Activated CD4-positive, alpha-beta T cell treated with anti-CD3 and anti-CD28 coated beads, Interleukin-2, amount 10 ng/mL, durations not matched to agents 24 days and 14 days (primary cell): ENCODE measurements at regions not wholly inside any gene's neighbourhood (a gene's known extent, or its start where the extent isn't known, plus 50 kb on each side); places are given as distances from the start of the nearest gene placed in this dataset.

ENCODE experiments used
- DNase-seq: peaks from one replicate; pipeline ENCODE4 v3.0.0; 2022
- H3K27ac Mint-ChIP-seq: one replicate; pipeline ENCODE4 v1.8.0; 2022; ENCODE audit warnings: mild to moderate bottlenecking, mixed read lengths
- H3K27me3 Mint-ChIP-seq: one replicate; pipeline ENCODE4 v1.8.0; 2022; ENCODE audit warnings: mixed read lengths
- H3K36me3 Mint-ChIP-seq: one replicate; pipeline ENCODE4 v1.8.0; 2022; ENCODE audit warnings: low read depth, mild to moderate bottlenecking, mixed read lengths
- H3K4me1 Mint-ChIP-seq: one replicate; pipeline ENCODE4 v1.8.0; 2021; ENCODE audit warnings: mixed read lengths
- H3K4me3 Mint-ChIP-seq: one replicate; pipeline ENCODE4 v1.8.0; 2022; ENCODE audit warnings: mild to moderate bottlenecking, moderate library complexity, mixed read lengths
- H3K9me3 Mint-ChIP-seq: one replicate; pipeline ENCODE4 v1.8.0; 2021; ENCODE audit warnings: mixed read lengths
- intact Hi-C: fragments of 100-400 bp; cut with micrococcal nuclease; formaldehyde crosslinking; loops from one replicate; pipeline ENCODE4 v1.15.1; 2023

DNA sequence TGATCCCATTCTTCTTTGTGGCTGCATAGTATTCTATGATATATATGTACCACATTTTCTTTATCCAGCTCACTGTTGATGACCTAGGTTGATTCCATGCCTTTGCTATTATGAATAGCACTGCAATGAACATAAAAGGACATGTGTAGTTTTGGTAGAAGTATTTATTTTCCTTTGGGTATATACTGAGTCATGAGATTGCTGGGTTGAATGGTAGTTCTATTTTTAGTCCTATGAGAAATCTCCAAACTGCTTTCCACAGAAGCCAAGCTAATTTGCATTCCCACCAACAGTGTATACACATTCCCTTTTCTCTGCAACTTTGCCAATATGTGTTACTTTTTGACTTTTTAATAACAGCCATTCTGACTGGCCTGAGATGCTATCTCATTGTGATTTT, 278.3 kb downstream of the PCDH18 start:
- DNase-seq: no peak
- Mint-ChIP-seq H3K4me3 (no peak overlapping the region), H3K36me3 (no peaks in the 10 kb centered on the region), H3K27ac (no peak overlapping the region), H3K4me1 (no peaks in the 10 kb centered on the region), H3K27me3 (no peaks in the 10 kb centered on the region), H3K9me3 (no peaks in the 10 kb centered on the region)
- intact Hi-C loops: no loop called here

DNA sequence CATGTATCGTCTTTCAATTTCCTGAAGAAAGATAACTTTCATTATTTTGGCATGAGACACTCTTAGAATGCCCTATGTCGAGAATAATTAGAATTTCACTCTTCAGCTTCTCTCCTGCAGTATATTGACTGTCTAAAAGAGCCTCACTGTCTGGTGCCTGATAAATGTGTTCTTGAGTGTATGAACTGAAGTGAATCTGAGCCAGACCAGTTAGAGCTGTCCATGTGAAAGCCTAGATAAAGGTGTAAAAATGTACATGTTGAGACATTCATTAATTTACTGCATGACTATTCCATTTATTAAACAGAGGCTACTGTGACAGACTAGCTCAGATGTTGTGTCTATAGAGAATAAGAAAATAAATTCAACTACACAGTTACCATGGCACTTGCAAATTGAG, 283.2 kb downstream of the PCDH18 start:
- no peaks in the 10 kb centered on the region for H3K27me3 Mint-ChIP-seq
- H3K9me3 Mint-ChIP-seq: no peaks in the 10 kb centered on the region
- no peak overlapping the region for H3K27ac Mint-ChIP-seq
- no peaks in the 10 kb centered on the region for H3K36me3 Mint-ChIP-seq
- intact Hi-C loops: no loop called here
- DNase-seq: no peak
- H3K4me3 Mint-ChIP-seq: no peak overlapping the region
- no peaks in the 10 kb centered on the region for H3K4me1 Mint-ChIP-seq

DNA sequence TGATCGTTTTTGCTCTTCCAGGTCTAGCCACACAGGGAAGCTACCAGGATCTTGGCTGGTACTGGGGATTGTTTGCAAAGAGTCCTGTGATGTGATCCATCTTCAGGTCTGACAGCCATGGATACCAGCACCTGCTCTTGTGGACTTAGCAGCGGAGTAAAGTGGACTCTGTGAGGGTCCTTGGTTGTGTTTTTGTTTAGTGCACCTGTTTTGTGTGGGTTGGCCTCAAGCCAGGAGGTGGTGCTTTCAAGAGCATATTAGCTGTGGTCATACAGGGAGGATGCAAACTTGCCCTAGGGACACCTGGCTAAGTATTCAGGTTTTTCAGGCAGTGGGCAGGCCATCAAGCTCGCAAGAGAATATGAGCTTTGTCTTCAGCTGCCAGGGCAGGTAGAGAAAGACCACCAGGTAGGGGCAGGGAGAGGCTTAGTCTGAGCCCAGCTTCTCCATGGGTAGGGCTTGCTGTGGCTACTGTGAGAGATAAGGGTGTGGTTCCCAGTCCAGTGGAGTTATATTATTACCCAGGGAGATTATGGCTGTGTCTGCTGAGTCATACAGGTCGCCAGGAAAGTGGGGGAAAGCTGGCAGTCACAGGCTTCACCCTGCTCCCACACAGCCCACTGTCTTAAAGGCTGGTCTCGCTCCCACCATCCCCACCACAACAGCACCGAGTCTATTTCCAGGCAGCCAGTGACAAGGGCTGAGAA, 293.7 kb downstream of the PCDH18 start:
- H3K9me3 Mint-ChIP-seq: no peaks in the 10 kb centered on the region
- no peak overlapping the region for H3K27ac Mint-ChIP-seq
- H3K27me3 Mint-ChIP-seq: no peaks in the 10 kb centered on the region
- intact Hi-C loops: no loop called here
- no peaks in the 10 kb centered on the region for H3K36me3 Mint-ChIP-seq
- DNase-seq: no peak
- no peaks in the 10 kb centered on the region for H3K4me1 Mint-ChIP-seq
- H3K4me3 Mint-ChIP-seq: no peak overlapping the region

DNA sequence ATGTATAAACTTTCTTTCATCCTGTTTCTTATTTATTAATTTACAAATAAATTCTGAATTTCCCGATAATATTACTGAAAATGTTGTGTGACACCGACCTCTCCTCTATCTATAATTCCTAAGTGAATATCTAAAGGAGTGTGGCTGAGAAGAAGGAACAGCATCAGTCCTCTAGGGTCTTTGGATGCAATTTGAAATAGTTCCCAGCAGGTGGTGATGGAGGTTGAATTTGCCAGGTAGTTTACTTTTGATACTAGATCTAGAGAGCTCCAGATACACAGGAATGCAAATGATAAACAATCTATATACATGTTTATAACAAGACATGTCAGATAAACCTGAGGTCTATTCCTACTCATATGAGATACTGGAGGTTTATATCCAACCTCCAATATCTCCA, 305.4 kb downstream of the PCDH18 start:
- Mint-ChIP-seq H3K4me1 (no peaks in the 10 kb centered on the region), H3K4me3 (no peak overlapping the region), H3K36me3 (no peaks in the 10 kb centered on the region), H3K27ac (no peak overlapping the region), H3K27me3 (no peaks in the 10 kb centered on the region), H3K9me3 (peaks cover 4% of the 10 kb centered on the region)
- intact Hi-C loops: no loop called here
- no peak for DNase-seq

DNA sequence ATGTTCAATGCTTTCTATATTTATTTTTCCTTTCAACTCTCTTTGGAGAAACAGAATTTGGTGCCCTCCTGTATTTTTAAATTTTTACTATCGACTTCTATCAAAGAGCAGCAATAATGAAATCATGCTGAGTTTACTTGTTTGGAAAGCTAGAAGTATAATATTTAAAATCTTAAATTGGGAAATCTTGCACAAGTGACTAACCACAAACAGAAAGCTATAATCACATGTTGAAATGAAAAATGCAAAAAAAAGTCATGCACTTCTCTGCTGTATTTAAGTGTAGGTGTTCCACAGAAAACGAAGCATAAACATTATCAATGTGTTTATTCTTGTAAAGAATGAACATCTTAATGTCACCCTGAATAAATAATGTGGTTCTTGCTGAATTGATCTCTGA, 306.1 kb downstream of the PCDH18 start:
- no peak overlapping the region for H3K27ac Mint-ChIP-seq
- H3K9me3 Mint-ChIP-seq: peaks cover 4% of the 10 kb centered on the region
- DNase-seq: no peak
- no peaks in the 10 kb centered on the region for H3K36me3 Mint-ChIP-seq
- intact Hi-C loops: no loop called here
- H3K4me1 Mint-ChIP-seq: no peaks in the 10 kb centered on the region
- no peak overlapping the region for H3K4me3 Mint-ChIP-seq
- H3K27me3 Mint-ChIP-seq: no peaks in the 10 kb centered on the region

DNA sequence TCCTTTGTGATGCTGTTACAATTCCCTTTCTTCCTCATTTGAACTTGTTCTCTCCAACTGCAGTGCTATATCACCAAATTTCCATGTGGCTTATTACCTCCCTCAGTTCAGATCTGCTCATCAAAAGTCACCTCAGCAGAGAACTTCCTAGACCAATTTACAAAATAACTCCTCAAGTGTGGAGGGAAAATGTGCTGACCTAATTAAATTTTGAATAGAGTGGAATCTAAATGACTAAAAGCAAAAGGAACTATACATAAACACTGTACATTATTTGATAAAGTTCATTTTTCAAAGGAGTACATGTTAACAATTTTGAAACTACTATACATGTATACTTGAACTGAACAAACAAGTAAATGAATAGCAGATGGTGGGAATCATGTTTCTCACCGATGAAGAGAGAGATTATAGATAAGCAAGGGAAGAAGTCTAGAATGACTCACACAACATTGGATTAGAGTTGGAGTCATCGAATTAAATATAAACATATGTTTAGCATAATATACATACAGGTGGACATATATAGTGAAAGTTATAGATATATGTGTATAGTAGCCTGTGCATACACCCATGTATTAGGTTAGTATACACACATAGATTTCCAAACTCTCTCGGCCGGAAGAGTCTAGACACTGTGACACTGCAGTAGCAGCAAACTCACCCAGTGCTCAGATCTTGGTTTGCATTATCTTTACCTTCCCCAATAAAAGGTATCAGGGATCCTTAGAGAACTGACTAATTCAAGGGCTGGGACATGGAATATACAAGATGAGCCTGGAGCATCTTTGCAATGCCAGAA, 318.7 kb downstream of the PCDH18 start:
- Mint-ChIP-seq H3K4me1 (no peaks in the 10 kb centered on the region), H3K27ac (no peak overlapping the region), H3K27me3 (no peaks in the 10 kb centered on the region), H3K9me3 (no peaks in the 10 kb centered on the region), H3K4me3 (no peak overlapping the region), H3K36me3 (no peaks in the 10 kb centered on the region)
- DNase-seq: no peak
- intact Hi-C loops: no loop called here

DNA sequence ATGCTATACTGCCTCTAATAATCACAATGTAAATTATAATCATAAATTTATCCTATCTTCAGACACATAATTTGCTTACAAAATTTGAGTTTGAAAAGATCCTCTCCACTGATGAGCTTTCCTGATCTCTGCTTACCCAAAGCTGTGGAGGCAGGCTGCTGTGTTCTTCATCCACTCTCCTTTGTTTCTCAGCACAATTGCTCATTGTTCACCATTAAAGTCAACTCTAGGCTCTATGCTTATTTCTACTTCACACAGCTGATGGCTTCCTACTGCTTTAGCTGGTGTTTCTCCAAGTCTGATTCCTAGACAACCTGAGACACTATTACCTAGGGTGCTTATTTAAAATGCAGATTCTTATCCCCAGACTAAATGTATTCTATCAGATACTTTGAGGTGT, 319.7 kb downstream of the PCDH18 start:
- Mint-ChIP-seq H3K4me3 (no peak overlapping the region), H3K27me3 (no peaks in the 10 kb centered on the region), H3K9me3 (no peaks in the 10 kb centered on the region), H3K4me1 (no peaks in the 10 kb centered on the region), H3K27ac (no peak overlapping the region), H3K36me3 (no peaks in the 10 kb centered on the region)
- intact Hi-C loops: no loop called here
- DNase-seq: no peak

DNA sequence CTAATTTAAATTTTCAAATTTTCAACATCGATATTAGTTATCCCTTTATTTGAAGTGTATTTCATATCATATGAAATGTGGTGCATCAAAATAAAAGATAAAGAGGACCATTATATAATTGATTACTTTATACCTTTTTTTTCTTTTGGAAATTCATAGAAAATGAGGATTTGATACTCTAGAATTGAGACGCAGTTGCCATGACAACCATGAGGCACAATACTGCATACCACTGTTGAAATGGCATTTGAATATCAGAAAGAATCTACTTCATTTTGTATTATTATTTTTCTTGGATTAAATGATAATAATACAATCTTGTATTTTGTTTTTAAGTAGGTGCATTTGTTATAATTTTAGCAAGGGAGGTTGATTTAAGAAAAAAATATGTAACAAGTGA, 323.1 kb downstream of the PCDH18 start:
- no peaks in the 10 kb centered on the region for H3K9me3 Mint-ChIP-seq
- no peak overlapping the region for H3K4me3 Mint-ChIP-seq
- DNase-seq: no peak
- no peaks in the 10 kb centered on the region for H3K36me3 Mint-ChIP-seq
- H3K27me3 Mint-ChIP-seq: no peaks in the 10 kb centered on the region
- H3K4me1 Mint-ChIP-seq: no peaks in the 10 kb centered on the region
- no peak overlapping the region for H3K27ac Mint-ChIP-seq
- intact Hi-C loops: no loop called here

DNA sequence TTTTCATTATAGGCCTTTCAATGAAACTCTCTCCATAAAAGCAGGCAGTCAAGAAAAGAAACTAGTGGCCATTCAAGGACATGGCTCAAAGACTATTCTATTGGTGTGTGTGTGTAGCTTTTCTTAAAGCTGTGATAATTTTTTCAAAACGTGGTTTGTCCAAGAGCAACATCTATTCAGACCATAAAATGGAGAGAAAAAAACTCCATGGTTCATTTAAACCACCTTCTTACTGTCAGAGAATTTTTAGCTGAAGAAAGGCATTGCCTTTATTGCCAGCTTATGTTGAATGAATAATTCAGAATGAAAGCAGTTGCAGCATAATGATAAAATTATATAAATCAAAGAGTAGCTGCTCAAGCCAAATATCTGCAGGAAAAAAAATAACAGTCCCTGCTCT, 325.5 kb downstream of the PCDH18 start:
- intact Hi-C loops: no loop called here

DNA sequence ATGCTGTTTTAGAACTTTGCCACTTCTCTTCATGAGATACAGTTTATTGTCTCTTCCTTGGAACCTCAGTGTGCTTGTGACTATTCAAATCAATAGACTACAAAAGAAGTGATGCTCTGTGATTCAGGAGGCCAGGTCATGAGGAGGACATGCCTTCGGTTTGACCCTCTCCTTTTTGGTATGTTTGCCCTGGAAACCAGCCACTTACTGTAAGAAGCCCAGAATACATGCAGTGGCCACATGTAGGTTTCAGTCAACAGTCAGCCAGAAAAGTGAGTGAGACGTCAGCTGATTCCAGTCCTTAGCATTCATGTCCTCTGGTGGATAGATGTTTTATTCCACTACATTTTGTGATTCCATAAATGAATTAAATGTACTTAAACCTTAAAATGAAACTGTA, 328.7 kb downstream of the PCDH18 start:
- Mint-ChIP-seq H3K36me3 (no peaks in the 10 kb centered on the region), H3K27ac (no peak overlapping the region), H3K9me3 (no peaks in the 10 kb centered on the region), H3K27me3 (no peaks in the 10 kb centered on the region), H3K4me1 (no peaks in the 10 kb centered on the region), H3K4me3 (no peak overlapping the region)
- no peak for DNase-seq
- intact Hi-C loops: no loop called here

More for the DNA sequence above, 325.5 kb downstream of the PCDH18 start:
- Mint-ChIP-seq H3K27me3 (no peaks in the 10 kb centered on the region), H3K9me3 (no peaks in the 10 kb centered on the region), H3K36me3 (no peaks in the 10 kb centered on the region), H3K27ac (no peak overlapping the region), H3K4me3 (no peak overlapping the region), H3K4me1 (no peaks in the 10 kb centered on the region)
- DNase-seq: no peak

DNA sequence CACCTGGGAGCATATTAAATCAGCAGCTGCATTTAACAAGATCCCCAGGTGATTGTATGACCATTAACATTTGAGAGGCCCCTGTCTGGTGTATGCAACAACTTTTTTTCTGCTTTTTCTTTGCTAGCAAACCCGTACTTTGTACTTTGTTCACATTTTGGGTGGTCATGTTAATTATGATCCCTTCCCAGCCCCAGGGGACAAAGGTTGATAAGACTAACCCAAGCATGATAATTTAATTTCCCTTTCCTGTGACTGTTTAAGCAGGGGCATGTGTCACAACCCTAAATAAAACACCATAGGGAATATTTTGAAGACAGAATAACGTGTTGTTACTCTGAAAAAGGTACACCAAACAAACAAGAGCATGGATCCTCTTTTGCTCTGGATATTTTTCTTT, 332.0 kb downstream of the PCDH18 start:
- Mint-ChIP-seq H3K4me3 (no peak overlapping the region), H3K27ac (no peak overlapping the region), H3K9me3 (no peaks in the 10 kb centered on the region), H3K4me1 (no peaks in the 10 kb centered on the region), H3K27me3 (no peaks in the 10 kb centered on the region), H3K36me3 (no peaks in the 10 kb centered on the region)
- DNase-seq: no peak
- intact Hi-C loops: no loop called here

DNA sequence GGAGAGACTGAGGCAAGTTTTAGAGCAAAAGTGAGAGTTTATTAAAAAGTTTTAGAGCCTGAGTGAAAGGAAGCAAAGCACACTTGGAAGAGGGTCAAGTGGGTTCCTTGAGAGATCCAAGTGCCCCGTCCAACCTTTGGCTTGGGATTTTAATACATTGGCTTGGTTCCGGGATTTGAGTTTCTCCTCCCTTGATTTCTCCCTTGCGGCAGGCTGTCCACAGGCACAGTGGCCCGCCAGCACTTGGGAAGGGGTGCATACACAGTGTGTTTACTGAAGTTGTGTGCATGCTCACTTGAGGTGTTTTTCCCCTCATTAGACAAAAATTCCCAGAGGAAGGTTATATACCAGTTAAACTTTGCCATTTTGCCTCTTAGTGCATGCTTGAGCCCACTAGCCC, 333.5 kb downstream of the PCDH18 start:
- Mint-ChIP-seq H3K27me3 (no peaks in the 10 kb centered on the region), H3K36me3 (no peaks in the 10 kb centered on the region), H3K27ac (no peak overlapping the region), H3K9me3 (no peaks in the 10 kb centered on the region), H3K4me1 (no peaks in the 10 kb centered on the region), H3K4me3 (no peak overlapping the region)
- no peak for DNase-seq
- intact Hi-C loops: no loop called here

DNA sequence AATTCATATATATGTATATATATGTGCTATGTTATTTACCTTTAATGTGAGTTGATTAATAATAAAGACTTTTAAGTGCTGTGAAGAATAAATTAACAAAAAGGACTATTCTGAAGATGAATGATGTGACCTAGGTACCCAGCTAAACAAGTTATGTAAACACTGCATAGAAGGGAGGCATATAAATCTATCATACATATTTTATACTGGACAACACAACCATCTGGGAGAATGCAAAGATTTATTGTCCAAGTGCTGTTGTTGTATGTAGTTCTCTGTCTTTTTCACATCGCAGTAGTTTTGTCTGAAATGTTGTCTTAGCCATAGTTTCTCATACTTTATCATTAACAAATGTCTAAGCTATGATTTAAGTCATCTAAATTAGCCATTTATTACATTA, 337.6 kb downstream of the PCDH18 start:
- intact Hi-C loops: no loop called here
- Mint-ChIP-seq H3K4me1 (no peaks in the 10 kb centered on the region), H3K9me3 (peaks cover under 1% of the 10 kb centered on the region), H3K36me3 (no peaks in the 10 kb centered on the region), H3K27me3 (no peaks in the 10 kb centered on the region), H3K27ac (no peak overlapping the region), H3K4me3 (no peak overlapping the region)
- no peak for DNase-seq

DNA sequence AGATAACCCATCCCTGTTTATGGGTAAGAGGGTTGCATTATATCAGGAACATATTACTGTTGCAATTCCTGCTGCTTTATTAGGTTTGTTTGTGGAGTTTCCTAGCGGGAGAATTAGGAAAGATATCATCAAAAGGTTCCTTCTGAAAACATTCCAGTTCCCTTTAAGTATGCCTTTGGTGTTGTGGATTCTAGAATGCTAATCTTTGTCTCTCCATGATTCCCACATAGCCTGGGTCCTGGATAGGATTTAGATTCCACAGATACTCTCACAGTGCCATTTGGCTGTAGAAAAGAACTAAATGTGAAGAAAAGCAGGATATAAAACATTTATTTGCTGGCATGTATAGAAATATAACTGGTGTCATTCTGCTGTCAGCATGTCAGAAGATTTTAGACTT, 338.7 kb downstream of the PCDH18 start:
- H3K9me3 Mint-ChIP-seq: peaks cover 3% of the 10 kb centered on the region
- H3K4me1 Mint-ChIP-seq: no peaks in the 10 kb centered on the region

More for the DNA sequence above, 338.7 kb downstream of the PCDH18 start:
- H3K27ac Mint-ChIP-seq: no peak overlapping the region
- no peaks in the 10 kb centered on the region for H3K36me3 Mint-ChIP-seq
- H3K27me3 Mint-ChIP-seq: no peaks in the 10 kb centered on the region
- no peak overlapping the region for H3K4me3 Mint-ChIP-seq
- intact Hi-C loops: no loop called here
- DNase-seq: no peak
